Fibroblast of lung (primary cell): ENCODE measurements at regions not wholly inside any gene's neighbourhood (a gene's known extent, or its start where the extent isn't known, plus 50 kb on each side); places are given as distances from the start of the nearest gene placed in this dataset.
A peak's percentile ranks its signal among the peaks of the same experiment; 100 is the strongest.

ENCODE experiments used
- DNase-seq, 2 donors: peaks; one replicate each; pipeline versions ENCODE4 v3.0.0 to v3.0.0-alpha.2; 2010; ENCODE audit warnings: low read depth in 2 of 2
- H2AFZ ChIP-seq: 2 replicates; pipeline ENCODE4 v1.5.1; 2012; ENCODE audit warnings: low read length, control low read depth, inconsistent platforms
- H3K27ac ChIP-seq: 2 replicates; pipeline ENCODE4 v1.5.1; 2011; ENCODE audit warnings: low read length, control low read depth; ENCODE audit not compliant: insufficient read depth
- H3K27me3 ChIP-seq: 2 replicates; pipeline ENCODE4 v1.5.1; 2011; ENCODE audit warnings: mild to moderate bottlenecking, low read length; ENCODE audit not compliant: control insufficient read depth, insufficient read depth
- H3K36me3 ChIP-seq: 2 replicates; pipeline ENCODE4 v1.5.1; 2011; ENCODE audit warnings: low read length; ENCODE audit not compliant: control insufficient read depth, insufficient read depth
- H3K4me1 ChIP-seq: 2 replicates; pipeline ENCODE4 v1.5.1; 2011; ENCODE audit warnings: low read length; ENCODE audit not compliant: control insufficient read depth, insufficient read depth; ENCODE audit errors: extremely low read depth
- H3K4me2 ChIP-seq: 2 replicates; pipeline ENCODE4 v1.5.1; 2011; ENCODE audit warnings: low read length, control low read depth; ENCODE audit not compliant: insufficient read depth; ENCODE audit errors: extremely low read depth
- H3K4me3 ChIP-seq, 4 experiments: fragments of 200-600 bp in 1 of 4; sonication (generic) in 1 of 4; replicated peaks in 1 of 4; 2 replicates each; pipeline ENCODE4 v1.5.1; 2011 to 2016; ENCODE audit warnings: low read length in 4 of 4, low read depth in 3 of 4, mild to moderate bottlenecking in 3 of 4, control low read depth in 2 of 4, inconsistent platforms in 1 of 4, mixed read lengths in 1 of 4; ENCODE audit not compliant: insufficient read depth in 1 of 4; ENCODE audit errors: control extremely low read depth in 1 of 4
- H3K79me2 ChIP-seq: 2 replicates; pipeline ENCODE4 v1.5.1; 2012; ENCODE audit warnings: mild to moderate bottlenecking, low read length, inconsistent platforms; ENCODE audit not compliant: control insufficient read depth, insufficient read depth
- H3K9ac ChIP-seq: 2 replicates; pipeline ENCODE4 v1.5.1; 2011; ENCODE audit warnings: mild to moderate bottlenecking, low read length, control low read depth; ENCODE audit not compliant: insufficient read depth
- H3K9me3 ChIP-seq: 2 replicates; pipeline ENCODE4 v1.5.1; 2012; ENCODE audit warnings: low read depth, low read length; ENCODE audit not compliant: control insufficient read depth, insufficient read depth
- H4K20me1 ChIP-seq: 2 replicates; pipeline ENCODE4 v1.5.1; 2011; ENCODE audit warnings: low read length; ENCODE audit not compliant: control insufficient read depth, insufficient read depth; ENCODE audit errors: extremely low read depth
- CTCF ChIP-seq, 2 donors: IDR thresholded peaks in 1 of 2; conservative IDR thresholded peaks in 1 of 2; 1 replicate in 1 of 2; 2 replicates in 1 of 2; pipeline ENCODE4 v1.5.1; 2011 to 2012; ENCODE audit warnings: low read length in 2 of 2, control low read depth in 1 of 2, inconsistent platforms in 1 of 2, low read depth in 1 of 2, mild to moderate bottlenecking in 1 of 2
- EZH2 ChIP-seq: IDR thresholded peaks from 2 replicates; pipeline ENCODE4 v1.5.1; 2012; ENCODE audit warnings: low read length, control low read depth, mild to moderate bottlenecking; ENCODE audit errors: missing control alignments

- Histone ChIP-seq H2AFZ (no peak overlapping the region), H3K9me3 (no peaks in the 10 kb centered on the region), H3K4me3 (no peak overlapping the region), H3K27ac (no peak overlapping the region), H3K27me3 (no peaks in the 10 kb centered on the region), H4K20me1 (no peaks in the 10 kb centered on the region), H3K9ac (no peak overlapping the region), H3K4me2 (no peak overlapping the region), H3K4me1 (no peaks in the 10 kb centered on the region), H3K36me3 (no peaks in the 10 kb centered on the region), H3K79me2 (no peaks in the 10 kb centered on the region)
- TF ChIP-seq CTCF (conservative IDR thresholded peaks at IDR 0.05 in 1 of 2, IDR thresholded peaks at IDR 0.05 in 1 of 2; ENCODE audit: low read depth in 1 of 2, low read length in 2 of 2) (no peak), EZH2 (no peak)
- DNase-seq, result peak; percentile 68 to 77
Observed at GRCh38 chr13:107025991-107026390, 458.1 kb upstream of the ARGLU1 start.

GRCh38 chr13:107023335-107023734, 455.4 kb upstream of the ARGLU1 start:
- Histone ChIP-seq H2AFZ (no peak overlapping the region), H3K27me3 (no peaks in the 10 kb centered on the region), H3K4me1 (no peaks in the 10 kb centered on the region), H3K9ac (no peak overlapping the region), H3K9me3 (no peaks in the 10 kb centered on the region), H3K79me2 (no peaks in the 10 kb centered on the region), H3K4me3 (no peak overlapping the region), H3K36me3 (no peaks in the 10 kb centered on the region), H3K4me2 (no peak overlapping the region), H3K27ac (no peak overlapping the region), H4K20me1 (no peaks in the 10 kb centered on the region)
- TF ChIP-seq EZH2 (no peak), CTCF (conservative IDR thresholded peaks at IDR 0.05 in 1 of 2, IDR thresholded peaks at IDR 0.05 in 1 of 2; ENCODE audit: low read depth in 1 of 2, low read length in 2 of 2) (no peak)
- no peak for DNase-seq

- H3K27ac ChIP-seq, result no peak overlapping the region
- no peaks in the 10 kb centered on the region for H3K4me1 ChIP-seq
- H2AFZ ChIP-seq, result no peak overlapping the region
- H3K4me2 ChIP-seq, result no peak overlapping the region
- no peaks in the 10 kb centered on the region for H3K9me3 ChIP-seq
- no peaks in the 10 kb centered on the region for H3K36me3 ChIP-seq
- no peak overlapping the region for H3K9ac ChIP-seq
- peak in 1 of 2 donors; percentile 63 for DNase-seq
- H4K20me1 ChIP-seq, result no peaks in the 10 kb centered on the region
- H3K79me2 ChIP-seq, result no peaks in the 10 kb centered on the region
- TF ChIP-seq CTCF (conservative IDR thresholded peaks at IDR 0.05 in 1 of 2, IDR thresholded peaks at IDR 0.05 in 1 of 2; ENCODE audit: low read depth in 1 of 2, low read length in 2 of 2) (no peak), EZH2 (no peak)
- no peak overlapping the region for H3K4me3 ChIP-seq
- no peaks in the 10 kb centered on the region for H3K27me3 ChIP-seq
Observed at GRCh38 chr13:107020393-107020792, 452.5 kb upstream of the ARGLU1 start.
